SW480 (cell line): ENCODE measurements at regions not wholly inside any gene's neighbourhood (a gene's known extent, or its start where the extent isn't known, plus 50 kb on each side); places are given as distances from the start of the nearest gene placed in this dataset.
"Not testable (repeated sequence)": the region's sequence is repeated elsewhere in the genome, so short reads cannot be mapped to it uniquely, and the experiment has no call there.

ENCODE experiments used
- DNase-seq: peaks from one replicate; pipeline ENCODE4 v3.0.0-alpha.2; 2016; ENCODE audit warnings: low spot score

- no peak for DNase-seq
These were observed 264.9 kb downstream of the CCER1 start for GRCh38 chr12:90690120-90690519.

GRCh38 chr12:90687682-90688081 lies 267.3 kb downstream of the CCER1 start:
- DNase-seq, result not testable (repeated sequence)

- DNase-seq, result no peak
These were observed 271.1 kb downstream of the CCER1 start for GRCh38 chr12:90683871-90684270.

GRCh38 chr12:90682398-90682797 lies 272.6 kb downstream of the CCER1 start:
- no peak for DNase-seq

- no peak for DNase-seq
These were observed 275.3 kb downstream of the CCER1 start for GRCh38 chr12:90679674-90680073.

- no peak for DNase-seq
These were observed 277.4 kb downstream of the CCER1 start for GRCh38 chr12:90677552-90677951.

- no peak for DNase-seq
These were observed 277.9 kb downstream of the CCER1 start for GRCh38 chr12:90677055-90677454.

DNA sequence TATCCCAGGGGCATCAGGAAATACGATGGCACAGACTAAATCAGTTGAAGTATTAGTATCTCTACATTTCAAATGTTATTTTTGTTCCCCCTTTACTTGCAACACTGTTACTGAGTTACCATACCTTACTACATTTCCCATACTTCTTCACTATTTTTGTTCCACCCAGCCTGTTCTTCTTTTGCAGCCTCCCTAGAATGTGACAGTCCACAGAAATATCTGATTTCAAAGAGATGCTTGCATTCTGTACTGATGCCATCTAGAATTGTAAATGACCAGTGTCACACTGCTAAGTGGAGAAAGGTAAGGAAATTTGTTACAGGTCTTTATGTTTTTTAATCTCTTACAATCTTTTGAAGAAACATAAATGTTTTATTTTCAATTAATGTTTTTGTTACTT lies 279.9 kb downstream of the CCER1 start:
- no peak for DNase-seq

DNA sequence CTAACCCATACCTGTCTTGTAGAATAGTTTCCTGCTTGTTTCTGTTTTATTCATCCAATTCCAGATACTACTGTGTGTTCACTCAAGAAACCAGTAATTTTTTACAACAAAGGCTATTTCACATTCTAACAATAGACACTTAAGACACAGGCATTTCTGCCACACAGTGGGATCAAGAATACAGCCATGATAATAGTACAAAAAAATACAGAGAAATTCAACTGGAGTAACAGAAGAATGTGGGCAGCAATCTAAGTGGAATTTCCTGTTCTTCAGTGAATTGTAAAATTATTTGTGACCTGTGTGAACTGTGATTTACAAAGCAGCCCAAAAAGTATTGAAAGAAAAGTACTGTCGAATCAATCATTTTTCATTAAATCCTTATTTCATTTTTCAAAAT lies 282.9 kb downstream of the CCER1 start:
- DNase-seq, result no peak

GRCh38 chr12:90663949-90664348 lies 291.0 kb downstream of the CCER1 start:
- DNase-seq, result not testable (repeated sequence)

GRCh38 chr12:90659060-90659459 lies 295.9 kb downstream of the CCER1 start:
- no peak for DNase-seq

GRCh38 chr12:90653040-90653439 lies 301.9 kb downstream of the CCER1 start:
- DNase-seq, result no peak

DNA sequence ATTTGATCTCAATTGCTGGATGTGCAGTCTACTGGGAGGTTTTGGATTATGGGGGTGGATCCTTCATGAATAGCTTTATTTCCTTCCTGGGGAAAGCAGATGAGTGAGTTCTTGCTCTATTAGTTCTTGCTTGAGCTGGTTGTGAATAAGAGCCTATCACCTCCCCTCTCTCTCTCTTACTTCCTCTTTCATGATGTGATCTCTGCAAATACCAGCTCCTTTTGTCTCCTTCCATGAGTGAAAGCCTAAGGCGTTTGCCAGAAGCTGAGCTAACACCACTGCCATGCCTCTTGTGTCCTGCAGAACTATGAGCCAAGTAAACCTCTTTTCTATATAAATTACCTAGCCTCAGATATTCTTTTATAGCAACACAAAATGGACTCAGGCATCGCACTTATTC lies 302.7 kb downstream of the CCER1 start:
- no peak for DNase-seq

GRCh38 chr12:90645181-90645580 lies 309.8 kb downstream of the CCER1 start:
- no peak for DNase-seq

- no peak for DNase-seq
These were observed 323.3 kb downstream of the CCER1 start for GRCh38 chr12:90631591-90632212.

GRCh38 chr12:90630006-90630405 lies 325.0 kb downstream of the CCER1 start:
- no peak for DNase-seq

DNA sequence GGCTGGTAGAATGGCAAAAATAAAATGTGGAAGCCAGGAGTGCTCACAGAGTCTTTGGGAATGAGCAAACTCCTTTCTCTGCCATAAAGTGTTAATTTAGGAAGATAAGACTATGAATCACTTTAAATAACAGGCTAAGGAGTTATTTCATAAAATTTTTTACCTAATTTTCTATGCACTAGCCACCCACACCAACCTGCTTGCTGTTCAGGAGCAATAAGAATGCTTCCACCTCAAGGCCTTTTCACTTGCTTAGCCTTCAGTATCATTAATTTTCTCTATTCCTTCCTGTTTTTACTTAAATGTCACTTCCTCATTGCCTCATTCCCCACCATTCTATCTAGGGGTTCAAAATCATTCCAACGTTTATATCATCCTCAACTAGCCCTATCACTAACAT lies 326.8 kb downstream of the CCER1 start:
- no peak for DNase-seq

DNA sequence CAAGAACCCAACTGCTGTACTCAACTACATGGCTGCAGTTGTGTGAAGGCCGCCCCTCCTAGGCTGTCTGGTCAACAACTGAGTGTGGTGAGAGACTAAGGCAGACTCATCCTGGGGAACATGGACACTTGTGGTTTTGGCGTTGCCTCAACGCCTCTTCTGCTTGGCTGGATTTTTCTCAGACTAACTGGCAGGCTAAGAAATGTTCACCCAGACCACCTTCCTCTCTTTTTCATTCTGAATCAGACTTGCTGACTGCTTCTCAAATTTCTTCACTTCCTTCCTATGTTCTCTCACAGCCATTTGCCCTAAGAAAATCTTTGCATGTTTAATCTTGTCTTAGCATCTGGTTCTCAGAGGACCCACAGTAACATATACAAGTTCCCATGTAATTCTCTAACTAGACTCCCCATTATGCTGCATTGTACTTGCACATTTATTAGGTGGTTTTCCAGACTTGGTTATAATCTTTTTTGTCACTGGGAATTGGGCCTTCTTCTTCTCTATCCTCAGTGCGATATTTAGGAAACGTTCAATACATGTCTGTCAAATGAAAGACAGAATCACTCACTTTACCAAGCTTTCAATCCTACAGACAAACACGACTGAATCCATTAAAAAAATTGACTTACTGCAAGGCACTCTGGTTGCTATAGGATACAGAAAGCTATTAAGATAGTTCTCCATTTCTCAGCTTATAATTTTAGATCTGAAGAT lies 327.6 kb downstream of the CCER1 start:
- no peak for DNase-seq

GRCh38 chr12:90622431-90622830 lies 332.5 kb downstream of the CCER1 start:
- no peak for DNase-seq

DNA sequence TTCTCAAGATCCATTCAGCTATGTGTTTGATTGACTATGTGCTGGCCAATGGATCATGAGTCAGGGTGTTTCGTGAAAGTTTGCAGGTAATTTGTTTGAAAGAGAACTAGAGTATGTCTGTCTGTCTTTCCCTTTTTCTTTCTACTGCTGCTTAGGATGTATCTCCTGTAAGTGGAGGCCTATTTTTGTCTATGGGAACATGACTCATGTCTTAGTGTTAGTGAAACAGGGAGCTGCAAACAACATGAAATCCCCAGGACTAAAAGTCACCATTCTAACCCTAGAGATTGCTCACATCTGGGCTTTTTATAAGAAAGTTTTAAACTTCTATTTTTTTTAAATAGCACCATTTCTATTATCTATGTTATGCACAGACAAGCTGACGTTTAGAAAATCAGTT lies 333.0 kb downstream of the CCER1 start:
- DNase-seq, result no peak

DNA sequence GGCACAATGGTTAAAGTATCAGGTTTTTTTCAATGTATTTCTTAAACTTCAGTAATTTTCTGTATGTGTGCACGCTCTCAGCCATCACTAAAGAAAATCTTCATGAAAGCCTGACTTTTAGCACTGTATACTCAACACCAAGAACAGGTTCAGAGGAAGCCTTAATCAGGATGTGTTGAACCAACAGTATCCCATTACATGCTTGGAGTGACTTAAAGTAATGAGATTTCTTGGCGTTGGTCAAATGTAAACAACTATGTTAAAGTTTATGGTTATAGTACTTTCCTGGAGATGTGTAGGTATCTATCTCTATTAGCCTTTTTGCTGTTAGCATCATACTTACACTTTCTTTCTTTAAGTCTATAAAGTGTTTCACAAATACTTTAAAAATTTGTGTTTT lies 335.0 kb downstream of the CCER1 start:
- no peak for DNase-seq

DNA sequence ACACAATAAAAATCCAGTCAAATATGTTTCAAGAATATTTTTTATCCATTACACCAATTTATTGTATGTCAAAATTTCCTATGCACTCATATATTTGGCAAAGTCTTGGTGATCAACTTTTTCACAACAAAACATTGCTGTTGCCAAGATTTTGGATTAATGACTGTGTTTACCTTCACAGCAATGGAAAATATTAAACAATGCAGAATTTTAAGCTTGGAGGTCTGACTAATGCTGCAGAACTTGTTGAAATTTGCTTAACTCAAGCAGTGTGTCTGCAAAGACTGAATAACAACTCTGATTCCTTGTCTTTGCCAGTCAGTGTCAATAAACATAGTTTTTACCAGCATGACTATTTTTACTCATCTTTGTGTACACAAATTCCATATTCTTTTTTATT lies 336.4 kb downstream of the CCER1 start:
- DNase-seq, result no peak

DNA sequence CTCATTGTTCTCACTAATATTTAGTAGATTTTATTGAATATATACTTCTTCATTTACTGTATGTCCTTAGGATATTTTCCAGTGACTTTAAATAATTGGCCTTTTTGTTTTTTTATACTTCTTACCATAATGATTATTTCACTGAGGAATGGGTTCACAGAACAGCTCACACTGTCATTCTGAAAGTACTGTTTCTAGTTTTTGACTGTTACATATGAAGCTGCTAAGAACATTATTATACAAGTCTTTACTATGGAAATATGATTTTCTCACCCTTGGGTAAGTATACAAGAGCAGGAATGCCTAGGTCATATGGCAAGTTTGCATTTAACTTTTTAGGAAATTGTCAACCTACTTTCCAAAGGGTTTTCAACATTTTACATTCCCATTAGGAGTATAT lies 343.1 kb downstream of the CCER1 start:
- no peak for DNase-seq

- DNase-seq, result no peak
These were observed 343.9 kb downstream of the CCER1 start for GRCh38 chr12:90611048-90611447.
